NCI-H1105 (cell line): ENCODE measurements at regions not wholly inside any gene's neighbourhood (a gene's known extent, or its start where the extent isn't known, plus 50 kb on each side); places are given as distances from the start of the nearest gene placed in this dataset.
"Not testable (repeated sequence)": the region's sequence is repeated elsewhere in the genome, so short reads cannot be mapped to it uniquely, and the experiment has no call there.

Experiments
- DNase-seq: peaks from one replicate; lab custom pipeline; 2025; lab: John Stamatoyannopoulos, UW

DNA sequence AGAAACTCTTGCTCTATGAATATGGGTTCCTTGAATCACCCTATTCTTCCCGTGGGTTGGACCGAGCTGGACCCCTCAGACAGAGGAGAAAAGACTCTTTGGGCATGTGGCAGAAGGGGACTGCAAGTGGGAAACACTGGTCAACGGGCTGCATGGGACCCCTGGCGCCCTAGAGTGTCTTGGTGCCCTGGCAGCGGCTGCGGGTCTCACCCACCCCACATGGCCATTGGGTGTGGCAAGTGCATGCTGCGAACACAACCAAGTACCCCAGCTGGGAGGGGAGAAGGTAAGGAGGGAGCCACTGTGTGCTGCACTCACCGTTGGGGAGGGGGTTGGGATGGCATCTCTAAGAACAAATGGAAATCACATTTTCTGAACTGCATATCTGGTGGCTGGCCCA lies 438.8 kb upstream of the EYS start:
- no peak for DNase-seq

DNA sequence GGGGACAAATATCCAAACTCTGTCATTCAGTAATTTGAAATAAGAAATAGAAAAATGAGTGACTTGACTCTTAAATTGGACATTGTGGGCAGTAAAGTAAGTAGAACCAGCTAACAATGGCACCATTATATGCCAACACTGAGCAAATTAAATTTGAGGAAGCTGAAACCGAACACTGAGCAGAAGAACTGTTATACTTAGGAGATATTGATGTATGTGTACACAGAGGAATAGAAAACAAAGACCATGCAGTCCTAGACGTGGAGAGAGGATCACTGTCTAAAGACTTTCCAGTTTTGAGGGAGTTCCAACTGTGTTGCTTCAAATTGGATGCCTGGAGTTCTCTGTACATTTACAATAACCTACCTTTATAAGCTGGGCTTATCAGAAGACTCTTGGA lies 427.0 kb upstream of the EYS start:
- no peak for DNase-seq

DNA sequence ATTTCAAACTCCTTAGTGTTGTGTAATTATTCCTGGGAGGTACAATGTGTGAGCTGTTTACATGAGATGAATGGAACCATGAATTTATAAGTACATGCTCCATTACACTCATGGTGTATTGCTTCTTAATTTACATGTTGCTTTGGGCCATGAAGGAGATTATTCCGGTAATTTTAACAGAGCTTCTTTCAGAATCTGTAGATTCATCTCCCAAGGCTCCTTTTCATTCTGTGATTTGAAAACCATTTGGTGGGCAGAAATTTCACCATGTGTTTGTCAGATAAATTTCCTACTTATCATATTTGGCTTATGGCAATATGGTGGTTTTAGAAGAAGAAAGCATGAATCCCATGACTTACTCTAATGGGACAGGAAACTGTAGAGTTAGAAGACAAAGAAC lies 421.6 kb upstream of the EYS start:
- DNase-seq = no peak

GRCh38 chr6:66128243-66128642 lies 421.2 kb upstream of the EYS start:
- peak; percentile 19 for DNase-seq

DNA sequence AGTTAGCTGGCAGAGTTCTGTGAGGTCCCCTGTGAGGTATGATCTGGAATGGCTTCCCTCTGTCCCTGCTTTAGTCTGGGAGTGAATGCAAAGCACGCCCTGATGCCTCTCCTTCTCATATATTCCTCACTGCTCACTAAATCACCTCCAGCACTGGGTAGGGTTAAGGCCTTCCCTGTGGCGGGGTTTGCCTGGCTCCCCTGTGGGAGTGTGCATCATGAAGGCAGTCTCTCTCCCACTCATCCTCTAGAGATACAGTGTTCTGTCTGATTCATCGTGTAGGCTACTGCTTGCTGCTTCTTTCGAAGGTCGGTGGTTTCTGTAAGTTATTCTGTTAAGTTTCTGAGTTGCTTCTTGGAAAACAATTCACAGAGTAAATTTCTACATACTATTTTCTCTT lies 420.0 kb upstream of the EYS start:
- DNase-seq = no peak

- no peak for DNase-seq
These were observed 419.3 kb upstream of the EYS start for GRCh38 chr6:66126358-66126757.

GRCh38 chr6:66103954-66104353 lies 396.9 kb upstream of the EYS start:
- no peak for DNase-seq

DNA sequence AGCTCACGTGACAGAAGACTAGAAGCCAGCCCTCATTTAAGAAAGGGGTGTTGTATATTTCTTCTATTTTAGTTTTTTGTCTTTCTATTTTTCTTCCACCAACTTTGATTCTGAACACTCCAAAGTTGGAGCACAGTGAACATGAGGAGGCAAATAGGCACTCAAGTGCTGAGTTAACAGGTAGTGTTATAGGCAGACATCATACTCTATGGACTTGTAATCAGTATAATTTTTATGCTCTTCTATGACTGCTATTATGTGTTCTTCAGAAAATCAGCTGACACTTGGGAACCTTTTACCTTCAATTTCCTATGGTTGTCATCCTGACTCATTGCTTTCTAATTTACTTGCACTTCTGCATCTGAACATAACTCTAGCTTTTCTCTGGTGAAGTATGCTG lies 396.3 kb upstream of the EYS start:
- DNase-seq = no peak

GRCh38 chr6:66096679-66097078 lies 389.7 kb upstream of the EYS start:
- DNase-seq = no peak

GRCh38 chr6:66094615-66095014 lies 387.6 kb upstream of the EYS start:
- no peak for DNase-seq

DNA sequence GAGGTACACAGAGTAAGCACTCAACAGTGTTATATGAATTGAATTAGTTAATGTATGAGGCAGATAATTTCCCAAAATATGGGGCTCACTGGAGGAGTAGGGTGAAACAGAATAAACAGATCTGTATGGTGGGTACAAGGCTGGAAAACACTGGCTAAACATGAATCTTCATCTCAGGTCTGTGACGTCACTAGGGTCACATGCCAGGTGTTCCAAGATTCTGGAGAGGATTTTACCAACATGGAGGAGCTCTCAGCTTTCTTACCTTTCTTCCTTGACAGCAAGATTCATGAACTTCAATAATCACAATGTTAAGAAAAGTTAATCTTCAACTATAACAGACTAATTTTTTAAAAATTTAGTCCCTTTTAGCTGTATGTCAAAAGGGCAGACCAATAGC lies 385.3 kb upstream of the EYS start:
- DNase-seq = not testable (repeated sequence)

DNA sequence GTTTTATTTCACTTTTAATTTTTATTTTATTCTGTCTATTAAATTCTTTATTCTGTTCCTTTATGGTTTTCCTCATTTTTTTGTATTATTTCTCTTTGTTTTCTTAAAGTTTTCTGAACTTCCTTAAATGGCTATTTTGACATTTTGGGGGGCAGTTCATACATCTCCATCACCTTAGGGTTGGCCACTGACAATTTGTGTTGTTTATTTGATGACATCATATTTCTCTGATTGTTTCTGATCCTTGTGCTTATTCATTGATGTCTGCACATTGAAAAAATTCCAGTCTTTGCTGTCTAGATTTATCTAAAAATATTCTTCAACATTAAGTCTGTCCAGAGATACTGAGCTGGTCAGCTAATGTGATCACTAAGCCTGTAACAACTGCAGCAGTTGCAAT lies 379.5 kb upstream of the EYS start:
- no peak for DNase-seq

DNA sequence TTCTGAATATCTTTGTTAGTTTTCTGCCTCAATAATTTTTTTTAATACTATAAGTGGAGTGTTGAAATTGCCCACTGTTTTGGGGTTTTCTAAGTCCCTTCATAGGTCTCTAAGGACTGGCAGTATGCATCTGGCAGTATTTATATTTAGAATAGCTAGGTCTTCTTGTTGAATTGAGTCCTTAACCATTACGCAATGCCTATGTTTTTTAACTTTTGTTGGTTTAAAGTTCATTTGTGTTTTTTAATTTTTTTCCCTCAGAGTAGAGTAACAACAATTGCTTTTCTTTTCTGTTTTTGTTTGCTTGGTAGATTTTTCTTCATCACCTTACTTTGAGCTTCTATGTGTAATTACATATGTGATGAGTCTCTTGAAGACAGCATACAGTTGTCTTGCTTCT lies 375.9 kb upstream of the EYS start:
- no peak for DNase-seq

- DNase-seq = no peak
These were observed 361.9 kb upstream of the EYS start for GRCh38 chr6:66068907-66069306.

- no peak for DNase-seq
These were observed 361.0 kb upstream of the EYS start for GRCh38 chr6:66068033-66068432.

DNA sequence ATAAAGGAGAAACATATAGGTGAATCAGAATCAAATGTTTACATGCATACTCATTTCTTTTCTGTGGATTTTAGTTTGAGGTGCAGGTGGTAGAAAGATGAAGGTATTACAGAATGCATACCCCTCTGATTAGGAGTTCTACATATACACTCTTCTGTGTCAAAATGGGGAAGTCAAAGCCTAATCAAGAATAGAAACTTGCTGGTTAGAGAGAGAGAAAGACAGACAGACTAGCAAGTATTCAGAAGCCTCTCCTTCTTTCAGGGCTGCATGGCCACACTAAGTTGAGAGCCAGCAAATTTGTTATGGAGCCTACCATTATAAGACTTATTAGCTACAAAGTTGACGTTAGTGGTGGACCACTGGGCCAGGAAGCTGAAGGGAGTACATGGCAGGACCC lies 358.3 kb upstream of the EYS start:
- DNase-seq = no peak

DNA sequence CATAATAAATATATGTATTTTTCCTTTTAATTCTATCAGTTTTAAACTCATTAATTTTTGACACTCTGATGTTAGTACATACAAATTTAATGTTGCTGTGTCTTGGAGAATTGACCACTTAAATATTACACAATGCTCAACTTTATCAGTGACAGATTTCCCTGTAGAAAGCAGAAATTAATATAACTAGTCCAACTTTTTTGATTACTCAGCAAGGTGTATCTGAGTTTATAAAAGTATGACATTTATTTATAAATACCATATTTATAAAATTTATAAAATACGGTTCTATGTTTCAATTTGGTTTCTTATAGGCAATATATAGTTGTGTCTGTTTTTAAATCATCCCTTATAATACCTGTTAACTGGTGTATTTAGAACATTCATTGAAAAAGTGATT lies 350.0 kb upstream of the EYS start:
- DNase-seq = no peak

DNA sequence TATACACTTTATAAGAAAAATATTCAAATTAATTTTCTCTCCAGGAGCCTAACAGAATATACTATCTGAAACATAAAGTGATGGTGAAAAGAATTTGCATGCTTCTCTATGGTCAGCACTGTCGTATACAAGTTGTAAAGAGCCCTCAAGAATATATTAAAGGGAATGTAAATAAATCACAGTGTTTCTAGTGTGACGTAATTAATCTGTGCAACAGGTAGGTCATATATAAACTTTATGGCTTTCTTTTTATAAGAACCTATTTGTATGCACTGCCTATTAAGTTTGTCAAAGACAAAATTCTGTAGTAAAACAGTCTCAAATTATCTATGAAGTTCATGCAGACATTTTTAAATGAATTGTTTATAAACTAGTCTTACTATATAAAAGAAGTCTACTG lies 347.9 kb upstream of the EYS start:
- DNase-seq = no peak

DNA sequence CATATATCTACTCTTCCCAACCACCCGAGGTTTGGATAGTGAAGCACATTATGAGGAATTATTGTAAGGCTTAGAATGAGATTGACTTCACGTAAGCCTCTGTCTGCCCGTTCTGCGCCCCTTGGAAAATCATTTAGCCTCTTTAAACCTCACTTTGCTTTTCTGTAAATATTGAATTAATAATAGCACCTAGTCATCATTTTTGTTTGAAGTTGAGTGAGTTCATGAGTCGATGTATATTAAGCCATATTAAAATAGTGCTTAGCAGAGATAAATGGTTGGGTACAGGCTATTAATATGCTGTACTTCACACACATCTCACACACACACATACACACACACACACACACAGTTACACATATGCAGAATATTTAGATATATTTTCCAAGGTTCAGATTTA lies 344.8 kb upstream of the EYS start:
- no peak for DNase-seq

DNA sequence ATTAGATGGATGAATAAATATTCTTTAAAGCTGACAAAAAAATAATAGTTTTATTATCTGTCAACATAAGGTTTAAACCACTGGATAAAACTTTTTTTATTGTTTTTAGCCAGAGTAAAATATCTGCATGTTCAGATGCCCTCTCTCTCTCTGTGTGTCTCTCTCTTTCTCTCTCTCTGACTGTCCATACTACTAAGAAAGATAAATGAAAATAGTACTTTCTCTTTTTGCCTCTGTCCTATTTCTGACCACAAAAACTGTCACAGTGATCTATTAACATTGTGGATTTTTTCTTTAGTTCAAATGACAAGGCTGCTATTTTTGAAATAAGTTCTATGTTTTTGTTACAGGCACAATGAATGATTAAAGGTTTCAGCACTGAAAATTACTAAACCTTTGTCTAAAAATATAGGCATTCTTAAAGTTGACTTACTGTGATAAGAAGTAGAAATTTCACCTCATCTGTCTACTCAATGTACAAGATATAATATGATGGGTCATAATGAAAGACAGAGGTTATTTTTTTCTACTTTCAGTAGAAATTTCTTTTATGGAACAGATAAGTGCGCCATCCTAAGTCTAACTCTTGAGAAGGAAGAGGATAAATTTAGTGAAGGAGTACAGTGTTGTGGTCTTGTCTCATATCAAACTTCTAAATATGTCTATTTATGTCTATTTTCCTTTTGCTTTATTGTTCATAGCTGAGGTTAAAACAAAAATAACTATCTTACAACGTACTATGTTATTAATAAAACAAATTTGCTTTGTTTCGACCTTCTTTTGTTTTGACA lies 341.9 kb upstream of the EYS start:
- DNase-seq = no peak

- DNase-seq = no peak
These were observed 325.6 kb upstream of the EYS start for GRCh38 chr6:66032626-66033025.

GRCh38 chr6:66029391-66029790 lies 322.4 kb upstream of the EYS start:
- no peak for DNase-seq

DNA sequence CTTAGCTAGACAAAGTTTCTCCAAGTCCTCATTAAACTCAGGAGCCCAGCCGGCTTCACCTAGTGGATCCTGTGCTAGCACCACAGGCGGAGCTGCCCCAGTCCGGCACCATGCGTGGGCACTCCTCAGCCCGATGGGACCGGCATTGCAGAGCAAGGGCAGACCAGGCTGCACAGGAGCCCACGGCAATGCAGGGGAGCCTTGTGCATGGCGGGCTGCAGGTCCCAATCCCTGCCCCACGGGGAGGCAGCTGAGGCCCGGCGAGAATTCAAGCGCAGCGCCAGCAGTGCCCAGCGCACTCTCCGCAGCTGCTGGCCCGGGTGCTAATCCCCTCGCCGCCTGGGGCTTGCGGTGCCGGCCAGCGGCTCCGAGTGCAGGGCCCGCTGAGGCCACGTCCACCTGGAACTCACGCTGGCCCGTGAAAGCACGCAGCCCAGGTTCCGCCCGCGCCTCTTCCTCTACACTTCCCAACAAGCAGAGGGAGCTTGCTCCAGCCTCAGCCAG lies 292.3 kb upstream of the EYS start:
- DNase-seq = no peak

DNA sequence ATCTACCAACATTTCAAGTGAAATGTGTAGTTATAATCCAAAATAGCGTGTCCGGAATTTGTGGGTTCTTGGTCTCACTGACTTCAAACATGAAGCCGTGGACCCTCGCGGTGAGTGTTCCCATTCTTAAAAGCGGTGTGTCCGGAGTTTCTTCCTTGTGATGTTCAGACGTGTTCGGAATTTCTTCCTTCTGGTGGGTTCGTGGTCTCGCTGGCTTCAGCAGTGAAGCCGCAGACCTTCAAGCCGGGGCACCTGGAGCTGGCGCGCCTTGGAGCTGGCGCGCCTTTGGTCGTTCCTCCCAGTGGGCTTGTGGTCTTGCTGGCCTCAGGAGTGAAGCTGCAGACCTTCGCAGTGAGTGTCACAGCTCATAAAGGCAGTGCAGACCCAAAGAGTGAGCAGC lies 291.5 kb upstream of the EYS start:
- DNase-seq = no peak
